PC-3 (cell line): ENCODE measurements at regions not wholly inside any gene's neighbourhood (a gene's known extent, or its start where the extent isn't known, plus 50 kb on each side); places are given as distances from the start of the nearest gene placed in this dataset.

Experiments used
- CTCF ChIP-seq: fragments of 300-600 bp; sonication (generic); conservative IDR thresholded peaks from 2 replicates; pipeline ENCODE4 v1.5.1; 2017; ENCODE audit warnings: antibody characterized with exemption, low read depth, mild to moderate bottlenecking, low read length
- EZH2phosphoT487 ChIP-seq: fragments of 300-600 bp; sonication (generic); IDR thresholded peaks from 2 replicates; pipeline ENCODE4 v1.6.1; 2018; ENCODE audit warnings: mild to moderate bottlenecking, antibody characterized with exemption, low read length, borderline replicate concordance

GRCh38 chr11:110038201-110038600 lies 55.0 kb upstream of the ZC3H12C start:
- no peak for TF ChIP-seq CTCF
- TF ChIP-seq EZH2phosphoT487 = no peak
